HepG2 (cell line): ENCODE measurements at regions not wholly inside any gene's neighbourhood (a gene's known extent, or its start where the extent isn't known, plus 50 kb on each side); places are given as distances from the start of the nearest gene placed in this dataset.

Source experiments
- FOSL1 ChIP-seq: sonication (generic); formaldehyde crosslinking; IDR thresholded peaks from 2 replicates; pipeline ENCODE4 v1.9.0; 2021; ENCODE audit warnings: missing genetic modification reagents, borderline replicate concordance
- FOSL2 ChIP-seq: sonication (generic); formaldehyde crosslinking; IDR thresholded peaks from 2 replicates; pipeline ENCODE4 v1.4.0; 2020; ENCODE audit warnings: missing genetic modification reagents
- MAFF ChIP-seq: IDR thresholded peaks from 2 replicates; pipeline ENCODE4 v1.6.1; 2011; ENCODE audit warnings: low read depth, low read length, improper control_type of control experiment
- SAP130 ChIP-seq: IDR thresholded peaks from 2 replicates; pipeline ENCODE4 v1.6.1; 2016; ENCODE audit warnings: low read depth
- THYN1 ChIP-seq: sonication (generic); formaldehyde crosslinking; IDR thresholded peaks from 2 replicates; pipeline ENCODE4 v1.8.1; 2023; ENCODE audit warnings: low read depth, mild to moderate bottlenecking, moderate library complexity, missing genetic modification reagents, borderline replicate concordance
- TMF1 ChIP-seq: sonication (generic); formaldehyde crosslinking; IDR thresholded peaks from 2 replicates; pipeline ENCODE4 v1.8.1; 2022; ENCODE audit warnings: low read depth, missing genetic modification reagents
- ZNF33B ChIP-seq: sonication (generic); formaldehyde crosslinking; IDR thresholded peaks from 2 replicates; pipeline ENCODE4 v1.5.1; 2020; ENCODE audit warnings: mild to moderate bottlenecking, missing genetic modification reagents
- ZNF556 ChIP-seq: sonication (generic); formaldehyde crosslinking; IDR thresholded peaks from 2 replicates; pipeline ENCODE4 v1.4.0; 2020; ENCODE audit warnings: mild to moderate bottlenecking, missing genetic modification reagents, borderline replicate concordance
- ZNF75D ChIP-seq: sonication (generic); formaldehyde crosslinking; IDR thresholded peaks from 2 replicates; pipeline ENCODE4 v1.8.1; 2023; ENCODE audit warnings: missing genetic modification reagents, mild to moderate bottlenecking, borderline replicate concordance
- TF ChIP-seq, protein P1 (sequence below): sonication (generic); formaldehyde crosslinking; IDR thresholded peaks from 2 replicates; pipeline ENCODE4 v1.4.0; 2020; ENCODE audit warnings: low read depth, mild to moderate bottlenecking, missing genetic modification reagents
- TF ChIP-seq, protein P2 (sequence below): sonication (generic); formaldehyde crosslinking; IDR thresholded peaks from 2 replicates; pipeline ENCODE4 v1.5.0; 2020; ENCODE audit warnings: mild to moderate bottlenecking, missing genetic modification reagents
- TF ChIP-seq, protein P3 (sequence below): sonication (generic); formaldehyde crosslinking; IDR thresholded peaks from 2 replicates; pipeline ENCODE4 v1.5.0; 2020; ENCODE audit warnings: mild to moderate bottlenecking, missing genetic modification reagents
- TF ChIP-seq, protein P4 (sequence below): sonication (generic); formaldehyde crosslinking; IDR thresholded peaks from 2 replicates; pipeline ENCODE4 v1.8.0; 2022; ENCODE audit warnings: low read depth, missing genetic modification reagents
- TF ChIP-seq, protein P5 (sequence below): sonication (generic); formaldehyde crosslinking; IDR thresholded peaks from 2 replicates; pipeline ENCODE4 v1.5.1; 2020; ENCODE audit warnings: missing genetic modification reagents, mild to moderate bottlenecking, borderline replicate concordance
- TF ChIP-seq, protein P6 (sequence below): sonication (generic); formaldehyde crosslinking; IDR thresholded peaks from 2 replicates; pipeline ENCODE4 v1.5.0; 2020; ENCODE audit warnings: mild to moderate bottlenecking, missing genetic modification reagents
- TF ChIP-seq, protein P7 (sequence below): sonication (generic); formaldehyde crosslinking; conservative IDR thresholded peaks from 2 replicates; pipeline ENCODE4 v1.8.1; 2023; ENCODE audit warnings: missing genetic modification reagents

DNA sequence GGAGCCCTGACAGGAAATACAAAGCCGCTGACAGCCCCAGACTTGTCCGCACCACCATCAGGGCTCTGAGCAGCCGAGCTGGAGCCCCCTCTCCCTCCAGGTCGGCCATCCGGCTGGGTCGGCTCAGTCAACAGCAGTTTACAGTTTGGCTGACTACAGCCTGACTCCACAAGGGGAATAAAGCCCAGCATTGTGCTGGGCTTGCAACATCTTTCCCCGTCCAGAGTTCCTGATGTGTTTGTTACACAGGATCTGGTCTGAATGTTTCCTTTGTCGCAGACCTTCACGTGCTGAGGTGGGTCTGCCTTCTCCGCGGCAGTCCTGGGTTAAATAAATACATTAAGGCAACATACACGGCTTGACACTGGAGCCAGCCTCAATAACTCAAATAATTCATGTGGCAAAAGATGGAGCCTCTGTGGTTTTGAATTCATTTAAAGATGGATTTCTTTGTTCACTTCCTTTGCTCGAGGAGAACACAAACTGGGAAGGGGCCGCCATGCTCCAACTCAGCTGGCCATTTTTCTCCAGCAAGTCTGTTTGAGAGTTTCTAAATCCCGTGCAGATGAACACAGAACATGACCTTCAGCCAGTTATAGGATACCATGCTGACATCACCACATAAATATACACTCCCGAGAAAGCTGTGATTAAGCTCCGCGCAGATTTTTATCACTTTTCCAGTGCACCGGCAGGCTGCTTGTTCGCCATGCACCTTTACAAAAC lies 192.1 kb downstream of the WDR11 start (continued):
- TF ChIP-seq FOSL2 (peak; percentile 77), ZNF556 (CRISPR knock-in tag) (peak; percentile 58; the same call in 1 of the 2 replicates), SAP130 (CRISPR knock-in tag) (peak; percentile 58), FOSL1 (CRISPR knock-in tag) (no peak), ZNF75D (no peak), MAFF (0 out of 2 replicates have a peak, but pooled peaks have one; percentile 21), ZNF33B (CRISPR knock-in tag) (no peak), TMF1 (peak; percentile 45; the same call in 1 of the 2 replicates), THYN1 (CRISPR knock-in tag) (no peak)
- TF ChIP-seq, protein P1, sequence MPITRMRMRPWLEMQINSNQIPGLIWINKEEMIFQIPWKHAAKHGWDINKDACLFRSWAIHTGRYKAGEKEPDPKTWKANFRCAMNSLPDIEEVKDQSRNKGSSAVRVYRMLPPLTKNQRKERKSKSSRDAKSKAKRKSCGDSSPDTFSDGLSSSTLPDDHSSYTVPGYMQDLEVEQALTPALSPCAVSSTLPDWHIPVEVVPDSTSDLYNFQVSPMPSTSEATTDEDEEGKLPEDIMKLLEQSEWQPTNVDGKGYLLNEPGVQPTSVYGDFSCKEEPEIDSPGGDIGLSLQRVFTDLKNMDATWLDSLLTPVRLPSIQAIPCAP, result no peak
- TF ChIP-seq, protein P2, sequence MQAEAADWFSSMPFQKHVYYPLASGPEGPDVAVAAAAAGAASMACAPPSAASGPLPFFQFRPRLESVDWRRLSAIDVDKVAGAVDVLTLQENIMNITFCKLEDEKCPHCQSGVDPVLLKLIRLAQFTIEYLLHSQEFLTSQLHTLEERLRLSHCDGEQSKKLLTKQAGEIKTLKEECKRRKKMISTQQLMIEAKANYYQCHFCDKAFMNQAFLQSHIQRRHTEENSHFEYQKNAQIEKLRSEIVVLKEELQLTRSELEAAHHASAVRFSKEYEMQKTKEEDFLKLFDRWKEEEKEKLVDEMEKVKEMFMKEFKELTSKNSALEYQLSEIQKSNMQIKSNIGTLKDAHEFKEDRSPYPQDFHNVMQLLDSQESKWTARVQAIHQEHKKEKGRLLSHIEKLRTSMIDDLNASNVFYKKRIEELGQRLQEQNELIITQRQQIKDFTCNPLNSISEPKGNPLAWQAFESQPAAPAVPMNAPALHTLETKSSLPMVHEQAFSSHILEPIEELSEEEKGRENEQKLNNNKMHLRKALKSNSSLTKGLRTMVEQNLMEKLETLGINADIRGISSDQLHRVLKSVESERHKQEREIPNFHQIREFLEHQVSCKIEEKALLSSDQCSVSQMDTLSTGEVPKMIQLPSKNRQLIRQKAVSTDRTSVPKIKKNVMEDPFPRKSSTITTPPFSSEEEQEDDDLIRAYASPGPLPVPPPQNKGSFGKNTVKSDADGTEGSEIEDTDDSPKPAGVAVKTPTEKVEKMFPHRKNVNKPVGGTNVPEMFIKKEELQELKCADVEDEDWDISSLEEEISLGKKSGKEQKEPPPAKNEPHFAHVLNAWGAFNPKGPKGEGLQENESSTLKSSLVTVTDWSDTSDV (CRISPR knock-in tag), result no peak
- TF ChIP-seq, protein P3, sequence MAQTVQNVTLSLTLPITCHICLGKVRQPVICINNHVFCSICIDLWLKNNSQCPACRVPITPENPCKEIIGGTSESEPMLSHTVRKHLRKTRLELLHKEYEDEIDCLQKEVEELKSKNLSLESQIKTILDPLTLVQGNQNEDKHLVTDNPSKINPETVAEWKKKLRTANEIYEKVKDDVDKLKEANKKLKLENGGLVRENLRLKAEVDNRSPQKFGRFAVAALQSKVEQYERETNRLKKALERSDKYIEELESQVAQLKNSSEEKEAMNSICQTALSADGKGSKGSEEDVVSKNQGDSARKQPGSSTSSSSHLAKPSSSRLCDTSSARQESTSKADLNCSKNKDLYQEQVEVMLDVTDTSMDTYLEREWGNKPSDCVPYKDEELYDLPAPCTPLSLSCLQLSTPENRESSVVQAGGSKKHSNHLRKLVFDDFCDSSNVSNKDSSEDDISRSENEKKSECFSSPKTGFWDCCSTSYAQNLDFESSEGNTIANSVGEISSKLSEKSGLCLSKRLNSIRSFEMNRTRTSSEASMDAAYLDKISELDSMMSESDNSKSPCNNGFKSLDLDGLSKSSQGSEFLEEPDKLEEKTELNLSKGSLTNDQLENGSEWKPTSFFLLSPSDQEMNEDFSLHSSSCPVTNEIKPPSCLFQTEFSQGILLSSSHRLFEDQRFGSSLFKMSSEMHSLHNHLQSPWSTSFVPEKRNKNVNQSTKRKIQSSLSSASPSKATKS, result no peak
- TF ChIP-seq, protein P4, sequence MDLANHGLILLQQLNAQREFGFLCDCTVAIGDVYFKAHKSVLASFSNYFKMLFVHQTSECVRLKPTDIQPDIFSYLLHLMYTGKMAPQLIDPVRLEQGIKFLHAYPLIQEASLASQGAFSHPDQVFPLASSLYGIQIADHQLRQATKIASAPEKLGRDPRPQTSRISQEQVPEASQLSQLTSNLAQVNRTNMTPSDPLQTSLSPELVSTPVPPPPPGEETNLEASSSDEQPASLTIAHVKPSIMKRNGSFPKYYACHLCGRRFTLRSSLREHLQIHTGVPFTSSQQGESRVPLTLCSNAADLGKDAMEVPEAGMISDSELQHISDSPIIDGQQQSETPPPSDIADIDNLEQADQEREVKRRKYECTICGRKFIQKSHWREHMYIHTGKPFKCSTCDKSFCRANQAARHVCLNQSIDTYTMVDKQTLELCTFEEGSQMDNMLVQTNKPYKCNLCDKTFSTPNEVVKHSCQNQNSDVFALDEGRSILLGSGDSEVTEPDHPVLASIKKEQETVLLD, result no peak
- TF ChIP-seq, protein P5, sequence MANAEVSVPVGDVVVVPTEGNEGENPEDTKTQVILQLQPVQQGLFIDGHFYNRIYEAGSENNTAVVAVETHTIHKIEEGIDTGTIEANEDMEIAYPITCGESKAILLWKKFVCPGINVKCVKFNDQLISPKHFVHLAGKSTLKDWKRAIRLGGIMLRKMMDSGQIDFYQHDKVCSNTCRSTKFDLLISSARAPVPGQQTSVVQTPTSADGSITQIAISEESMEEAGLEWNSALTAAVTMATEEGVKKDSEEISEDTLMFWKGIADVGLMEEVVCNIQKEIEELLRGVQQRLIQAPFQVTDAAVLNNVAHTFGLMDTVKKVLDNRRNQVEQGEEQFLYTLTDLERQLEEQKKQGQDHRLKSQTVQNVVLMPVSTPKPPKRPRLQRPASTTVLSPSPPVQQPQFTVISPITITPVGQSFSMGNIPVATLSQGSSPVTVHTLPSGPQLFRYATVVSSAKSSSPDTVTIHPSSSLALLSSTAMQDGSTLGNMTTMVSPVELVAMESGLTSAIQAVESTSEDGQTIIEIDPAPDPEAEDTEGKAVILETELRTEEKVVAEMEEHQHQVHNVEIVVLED (CRISPR knock-in tag), result no peak
- TF ChIP-seq, protein P6, sequence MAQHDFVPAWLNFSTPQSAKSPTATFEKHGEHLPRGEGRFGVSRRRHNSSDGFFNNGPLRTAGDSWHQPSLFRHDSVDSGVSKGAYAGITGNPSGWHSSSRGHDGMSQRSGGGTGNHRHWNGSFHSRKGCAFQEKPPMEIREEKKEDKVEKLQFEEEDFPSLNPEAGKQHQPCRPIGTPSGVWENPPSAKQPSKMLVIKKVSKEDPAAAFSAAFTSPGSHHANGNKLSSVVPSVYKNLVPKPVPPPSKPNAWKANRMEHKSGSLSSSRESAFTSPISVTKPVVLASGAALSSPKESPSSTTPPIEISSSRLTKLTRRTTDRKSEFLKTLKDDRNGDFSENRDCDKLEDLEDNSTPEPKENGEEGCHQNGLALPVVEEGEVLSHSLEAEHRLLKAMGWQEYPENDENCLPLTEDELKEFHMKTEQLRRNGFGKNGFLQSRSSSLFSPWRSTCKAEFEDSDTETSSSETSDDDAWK, result no peak
- TF ChIP-seq, protein P7, sequence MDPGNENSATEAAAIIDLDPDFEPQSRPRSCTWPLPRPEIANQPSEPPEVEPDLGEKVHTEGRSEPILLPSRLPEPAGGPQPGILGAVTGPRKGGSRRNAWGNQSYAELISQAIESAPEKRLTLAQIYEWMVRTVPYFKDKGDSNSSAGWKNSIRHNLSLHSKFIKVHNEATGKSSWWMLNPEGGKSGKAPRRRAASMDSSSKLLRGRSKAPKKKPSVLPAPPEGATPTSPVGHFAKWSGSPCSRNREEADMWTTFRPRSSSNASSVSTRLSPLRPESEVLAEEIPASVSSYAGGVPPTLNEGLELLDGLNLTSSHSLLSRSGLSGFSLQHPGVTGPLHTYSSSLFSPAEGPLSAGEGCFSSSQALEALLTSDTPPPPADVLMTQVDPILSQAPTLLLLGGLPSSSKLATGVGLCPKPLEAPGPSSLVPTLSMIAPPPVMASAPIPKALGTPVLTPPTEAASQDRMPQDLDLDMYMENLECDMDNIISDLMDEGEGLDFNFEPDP (CRISPR knock-in tag), result no peak
